ENCODE measurements at regions not wholly inside any gene's neighbourhood (a gene's known extent, or its start where the extent isn't known, plus 50 kb on each side); places are given as distances from the start of the nearest gene placed in this dataset.

- TF ChIP-seq ZNF436 (CRISPR knock-in tag; IDR thresholded peaks at IDR 0.05) (no peak), MAFF (IDR thresholded peaks at IDR 0.05; ENCODE audit: low read length) (no peak), SIRT6 (IDR thresholded peaks at IDR 0.05; ENCODE audit: low read depth, low read length) (no peak), ATF1 (CRISPR knock-in tag; IDR thresholded peaks at IDR 0.05) (no peak), ATF1 (tag; IDR thresholded peaks at IDR 0.05) (no peak), YBX1 (IDR thresholded peaks at IDR 0.05) (no peak), TRIM24 (IDR thresholded peaks at IDR 0.05) (no peak), ZNF639 (CRISPR knock-in tag; conservative IDR thresholded peaks at IDR 0.05 in 1 of 2, IDR thresholded peaks at IDR 0.05 in 1 of 2) (no peak), MGA (IDR thresholded peaks at IDR 0.05) (no peak), DACH1 (IDR thresholded peaks at IDR 0.05; ENCODE audit: partially characterized antibody) (no peak), BHLHE40 (IDR thresholded peaks at IDR 0.05; ENCODE audit: low read length) (no peak), ETV6 (IDR thresholded peaks at IDR 0.05; ENCODE audit: borderline replicate concordance in 1 of 2, low read depth in 2 of 2, low read length in 1 of 2) (no peak), ETV6 (CRISPR knock-in tag; IDR thresholded peaks at IDR 0.05; ENCODE audit: borderline replicate concordance) (no peak), ZNF644 (tag; IDR thresholded peaks at IDR 0.05; ENCODE audit: low read depth) (no peak)
- TF ChIP-seq, protein P1, sequence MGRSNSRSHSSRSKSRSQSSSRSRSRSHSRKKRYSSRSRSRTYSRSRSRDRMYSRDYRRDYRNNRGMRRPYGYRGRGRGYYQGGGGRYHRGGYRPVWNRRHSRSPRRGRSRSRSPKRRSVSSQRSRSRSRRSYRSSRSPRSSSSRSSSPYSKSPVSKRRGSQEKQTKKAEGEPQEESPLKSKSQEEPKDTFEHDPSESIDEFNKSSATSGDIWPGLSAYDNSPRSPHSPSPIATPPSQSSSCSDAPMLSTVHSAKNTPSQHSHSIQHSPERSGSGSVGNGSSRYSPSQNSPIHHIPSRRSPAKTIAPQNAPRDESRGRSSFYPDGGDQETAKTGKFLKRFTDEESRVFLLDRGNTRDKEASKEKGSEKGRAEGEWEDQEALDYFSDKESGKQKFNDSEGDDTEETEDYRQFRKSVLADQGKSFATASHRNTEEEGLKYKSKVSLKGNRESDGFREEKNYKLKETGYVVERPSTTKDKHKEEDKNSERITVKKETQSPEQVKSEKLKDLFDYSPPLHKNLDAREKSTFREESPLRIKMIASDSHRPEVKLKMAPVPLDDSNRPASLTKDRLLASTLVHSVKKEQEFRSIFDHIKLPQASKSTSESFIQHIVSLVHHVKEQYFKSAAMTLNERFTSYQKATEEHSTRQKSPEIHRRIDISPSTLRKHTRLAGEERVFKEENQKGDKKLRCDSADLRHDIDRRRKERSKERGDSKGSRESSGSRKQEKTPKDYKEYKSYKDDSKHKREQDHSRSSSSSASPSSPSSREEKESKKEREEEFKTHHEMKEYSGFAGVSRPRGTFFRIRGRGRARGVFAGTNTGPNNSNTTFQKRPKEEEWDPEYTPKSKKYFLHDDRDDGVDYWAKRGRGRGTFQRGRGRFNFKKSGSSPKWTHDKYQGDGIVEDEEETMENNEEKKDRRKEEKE (IDR thresholded peaks at IDR 0.05; ENCODE audit: borderline replicate concordance in 1 of 2, control insufficient read depth in 1 of 2, low read depth in 2 of 2, low read length in 1 of 2), result no peak
- TF ChIP-seq, protein P2, sequence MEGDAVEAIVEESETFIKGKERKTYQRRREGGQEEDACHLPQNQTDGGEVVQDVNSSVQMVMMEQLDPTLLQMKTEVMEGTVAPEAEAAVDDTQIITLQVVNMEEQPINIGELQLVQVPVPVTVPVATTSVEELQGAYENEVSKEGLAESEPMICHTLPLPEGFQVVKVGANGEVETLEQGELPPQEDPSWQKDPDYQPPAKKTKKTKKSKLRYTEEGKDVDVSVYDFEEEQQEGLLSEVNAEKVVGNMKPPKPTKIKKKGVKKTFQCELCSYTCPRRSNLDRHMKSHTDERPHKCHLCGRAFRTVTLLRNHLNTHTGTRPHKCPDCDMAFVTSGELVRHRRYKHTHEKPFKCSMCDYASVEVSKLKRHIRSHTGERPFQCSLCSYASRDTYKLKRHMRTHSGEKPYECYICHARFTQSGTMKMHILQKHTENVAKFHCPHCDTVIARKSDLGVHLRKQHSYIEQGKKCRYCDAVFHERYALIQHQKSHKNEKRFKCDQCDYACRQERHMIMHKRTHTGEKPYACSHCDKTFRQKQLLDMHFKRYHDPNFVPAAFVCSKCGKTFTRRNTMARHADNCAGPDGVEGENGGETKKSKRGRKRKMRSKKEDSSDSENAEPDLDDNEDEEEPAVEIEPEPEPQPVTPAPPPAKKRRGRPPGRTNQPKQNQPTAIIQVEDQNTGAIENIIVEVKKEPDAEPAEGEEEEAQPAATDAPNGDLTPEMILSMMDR (IDR thresholded peaks at IDR 0.05 in 2 of 3, conservative IDR thresholded peaks at IDR 0.05 in 1 of 3; ENCODE audit: insufficient read depth in 2 of 3, low read depth in 1 of 3, low read length in 3 of 3), result no peak
Measured at GRCh38 chr10:70967591-70968587, 79.5 kb upstream of the PCBD1 start.

All from K562 (cell line).